ENCODE measurements at regions not wholly inside any gene's neighbourhood (a gene's known extent, or its start where the extent isn't known, plus 50 kb on each side); places are given as distances from the start of the nearest gene placed in this dataset.

- TF ChIP-seq CTCF (IDR thresholded peaks at IDR 0.05) (no peak), POLR2A (IDR thresholded peaks at IDR 0.05) (no peak)
Observed at GRCh38 chr2:129636692-129637091, 342.8 kb upstream of the RAB6C start.

Measured in Peyer's patch (tissue), 4 donors.